Erythroblast (primary cell): ENCODE measurements at regions not wholly inside any gene's neighbourhood (a gene's known extent, or its start where the extent isn't known, plus 50 kb on each side); places are given as distances from the start of the nearest gene placed in this dataset.

ENCODE experiments used
- GATA1 ChIP-seq: IDR thresholded peaks from 2 replicates; pipeline ENCODE4 v1.6.1; 2011; ENCODE audit warnings: low read depth, mild to moderate bottlenecking, control low read depth, low read length, moderate library complexity
- POLR2A ChIP-seq: IDR thresholded peaks from 2 replicates; pipeline ENCODE4 v1.6.1; 2011; ENCODE audit warnings: mild to moderate bottlenecking, low read length

- TF ChIP-seq POLR2A (no peak), GATA1 (no peak)
These were observed 253.5 kb downstream of the MIAT start for GRCh38 chr22:26910845-26911244.
